LNCaP clone FGC (cell line): ENCODE measurements at regions not wholly inside any gene's neighbourhood (a gene's known extent, or its start where the extent isn't known, plus 50 kb on each side); places are given as distances from the start of the nearest gene placed in this dataset.

Experiments
- DNase-seq: peaks from one replicate; pipeline ENCODE4 v3.0.0-alpha.2; 2011; ENCODE audit warnings: low read depth
- H3K4me3 ChIP-seq: 2 replicates; pipeline ENCODE4 v1.5.1; 2011; ENCODE audit warnings: mild to moderate bottlenecking, low read depth, low read length, control low read depth
- TF ChIP-seq, protein P1 (sequence below): IDR thresholded peaks from 2 replicates; pipeline ENCODE4 v1.5.1; 2012; ENCODE audit warnings: mild to moderate bottlenecking; ENCODE audit not compliant: control insufficient read depth, insufficient read depth; ENCODE audit errors: extremely low read depth

DNA sequence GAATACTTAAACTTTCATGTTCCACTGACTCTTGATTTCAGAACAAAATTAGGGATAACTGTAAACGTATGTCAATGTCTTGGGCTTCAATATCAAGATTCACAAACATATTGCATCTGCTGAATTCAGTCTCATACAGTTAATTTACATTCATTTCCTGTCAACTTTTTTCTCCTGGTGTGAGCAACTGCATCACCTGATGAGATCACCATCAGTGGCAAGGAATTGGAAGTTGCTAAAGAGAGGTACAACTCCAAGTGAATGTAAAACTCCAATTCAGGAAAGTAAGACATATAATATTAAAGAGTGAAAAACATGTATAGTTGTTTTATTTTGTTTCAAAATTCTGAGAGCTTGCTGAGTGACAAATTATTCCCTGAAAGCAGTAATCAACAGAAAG, 1336.2 kb upstream of the C9orf72 start:
- H3K4me3 ChIP-seq, result no peak overlapping the region
- DNase-seq, result no peak
- TF ChIP-seq, protein P1, sequence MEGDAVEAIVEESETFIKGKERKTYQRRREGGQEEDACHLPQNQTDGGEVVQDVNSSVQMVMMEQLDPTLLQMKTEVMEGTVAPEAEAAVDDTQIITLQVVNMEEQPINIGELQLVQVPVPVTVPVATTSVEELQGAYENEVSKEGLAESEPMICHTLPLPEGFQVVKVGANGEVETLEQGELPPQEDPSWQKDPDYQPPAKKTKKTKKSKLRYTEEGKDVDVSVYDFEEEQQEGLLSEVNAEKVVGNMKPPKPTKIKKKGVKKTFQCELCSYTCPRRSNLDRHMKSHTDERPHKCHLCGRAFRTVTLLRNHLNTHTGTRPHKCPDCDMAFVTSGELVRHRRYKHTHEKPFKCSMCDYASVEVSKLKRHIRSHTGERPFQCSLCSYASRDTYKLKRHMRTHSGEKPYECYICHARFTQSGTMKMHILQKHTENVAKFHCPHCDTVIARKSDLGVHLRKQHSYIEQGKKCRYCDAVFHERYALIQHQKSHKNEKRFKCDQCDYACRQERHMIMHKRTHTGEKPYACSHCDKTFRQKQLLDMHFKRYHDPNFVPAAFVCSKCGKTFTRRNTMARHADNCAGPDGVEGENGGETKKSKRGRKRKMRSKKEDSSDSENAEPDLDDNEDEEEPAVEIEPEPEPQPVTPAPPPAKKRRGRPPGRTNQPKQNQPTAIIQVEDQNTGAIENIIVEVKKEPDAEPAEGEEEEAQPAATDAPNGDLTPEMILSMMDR, result no peak

DNA sequence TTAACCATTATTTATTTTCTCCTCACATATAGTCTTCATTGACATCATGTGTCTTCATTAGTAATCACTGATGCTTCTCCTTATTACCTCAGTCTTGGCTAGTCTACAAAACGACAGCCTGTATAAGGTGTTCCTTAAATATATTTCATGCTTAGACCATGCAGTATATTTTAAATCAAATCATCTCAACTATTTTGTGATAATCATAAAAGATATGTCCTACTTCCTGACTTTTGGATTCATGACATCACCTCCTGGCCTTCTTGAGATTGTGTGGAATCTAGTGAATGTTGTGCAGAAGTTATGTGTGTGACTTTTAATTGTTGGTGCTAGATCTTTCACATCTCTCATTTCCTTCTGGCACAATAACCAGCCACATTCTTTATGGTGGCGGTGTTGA, 1339.3 kb upstream of the C9orf72 start:
- no peak for DNase-seq
- TF ChIP-seq, protein P1, result no peak

DNA sequence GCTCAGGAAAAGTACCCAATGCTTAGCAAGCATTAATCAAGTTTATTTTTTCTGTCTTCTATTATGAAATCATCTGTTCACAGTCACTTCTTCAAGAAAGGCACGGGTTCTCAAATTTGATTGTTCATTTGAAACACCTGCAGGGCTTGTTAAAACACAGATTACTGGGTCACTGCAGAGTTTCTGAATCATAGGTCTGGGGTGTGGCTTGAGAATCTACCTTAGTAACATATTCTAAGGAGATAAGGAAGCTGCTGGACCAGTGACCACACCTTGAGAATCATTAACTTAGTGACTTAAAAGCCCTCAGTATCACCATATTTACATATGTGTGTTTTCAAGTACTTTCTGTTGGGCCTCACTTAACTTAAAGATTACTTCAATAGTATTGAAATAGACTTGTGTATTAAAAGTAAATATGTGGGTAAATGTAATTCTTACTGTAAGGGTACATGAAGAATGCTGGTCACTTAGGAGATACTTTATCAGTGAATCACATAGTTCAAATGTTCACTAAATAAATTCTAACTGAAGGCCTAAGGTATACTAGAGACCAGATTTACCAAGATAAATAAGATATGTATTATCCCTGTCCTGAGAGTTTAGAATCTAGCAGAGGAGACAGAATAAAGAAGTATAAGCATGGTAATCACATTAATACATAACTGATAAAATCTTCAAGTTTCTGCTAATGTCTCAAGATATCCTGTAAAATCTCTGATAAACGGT, 1342.1 kb upstream of the C9orf72 start:
- TF ChIP-seq, protein P1, result no peak
- H3K4me3 ChIP-seq, result no peak overlapping the region
- DNase-seq, result no peak

More for the DNA sequence above, 1339.3 kb upstream of the C9orf72 start:
- no peak overlapping the region for H3K4me3 ChIP-seq

DNA sequence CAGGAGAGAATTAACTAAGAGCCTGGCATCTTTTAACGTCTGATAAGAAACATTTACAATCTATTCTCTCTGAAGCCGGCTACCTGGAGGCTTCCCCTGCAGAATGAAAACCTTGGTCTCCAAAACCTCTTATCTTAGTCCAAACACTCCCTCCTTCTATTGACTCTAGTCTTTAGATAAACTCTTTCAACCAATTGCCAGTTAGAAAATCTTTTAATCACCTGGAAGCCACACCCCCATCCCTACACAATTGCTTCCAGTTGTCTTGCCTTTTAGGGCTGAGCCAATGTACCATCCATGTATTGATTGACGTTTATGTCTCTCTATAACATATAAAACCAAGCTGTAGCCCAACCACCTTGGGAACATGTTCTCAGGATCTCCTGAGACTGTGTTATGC, 1343.1 kb upstream of the C9orf72 start:
- H3K4me3 ChIP-seq, result no peak overlapping the region
- no peak for DNase-seq
- TF ChIP-seq, protein P1, result no peak

DNA sequence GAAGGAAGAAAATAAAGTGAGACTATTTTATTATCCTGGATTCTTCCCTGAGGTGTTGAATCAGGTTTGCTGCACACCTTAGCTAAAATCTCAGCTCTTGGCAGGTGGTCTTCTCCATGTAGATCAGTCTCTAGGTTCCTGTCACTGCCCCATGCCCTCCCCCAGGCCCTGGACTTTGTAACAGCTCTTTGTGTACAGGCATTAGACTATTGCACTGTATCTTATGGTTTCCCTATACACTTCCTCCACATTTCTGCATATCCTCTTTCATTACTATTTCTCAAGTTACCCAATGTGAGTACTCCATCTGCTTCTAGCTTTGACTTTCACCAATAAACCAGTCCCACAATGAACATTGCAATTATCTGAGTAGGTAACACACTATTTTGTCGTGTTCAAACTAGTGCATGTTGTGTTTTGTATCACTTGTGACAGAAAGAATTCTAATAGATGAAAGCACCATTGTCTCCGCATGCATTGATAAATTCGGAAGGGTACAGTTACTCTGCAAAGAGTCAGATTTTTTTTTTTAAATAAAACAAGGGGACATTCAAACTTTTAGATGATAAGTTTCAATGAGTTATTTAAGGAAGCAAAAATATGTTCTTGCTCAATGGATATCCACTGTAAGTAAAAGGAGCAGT, 1348.7 kb upstream of the C9orf72 start:
- no peak overlapping the region for H3K4me3 ChIP-seq
- TF ChIP-seq, protein P1, result no peak
- DNase-seq, result no peak

DNA sequence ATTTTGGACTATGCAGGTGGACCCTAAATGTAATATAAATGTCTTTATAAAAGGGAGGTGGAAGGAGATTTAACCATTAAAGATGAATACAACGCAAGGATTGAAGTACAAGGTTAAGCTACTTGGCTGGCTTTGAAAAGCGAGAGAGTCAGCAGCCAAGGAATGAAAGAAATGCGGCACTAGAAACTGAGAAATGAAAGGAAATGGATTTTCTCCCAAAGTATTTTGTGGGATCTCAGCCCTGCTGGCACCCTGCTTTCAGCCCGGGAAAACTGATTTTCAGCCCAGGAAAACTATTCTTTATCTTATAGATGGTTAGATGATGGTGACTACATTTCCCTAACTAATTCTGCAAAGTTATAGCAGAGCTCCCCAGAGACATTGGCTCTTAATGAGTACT, 1349.6 kb upstream of the C9orf72 start:
- no peak overlapping the region for H3K4me3 ChIP-seq
- TF ChIP-seq, protein P1, result no peak
- no peak for DNase-seq
